Thymus (tissue), 11 donors: ENCODE measurements at regions not wholly inside any gene's neighbourhood (a gene's known extent, or its start where the extent isn't known, plus 50 kb on each side); places are given as distances from the start of the nearest gene placed in this dataset.

Experiments used
- DNase-seq, 9 donors: peaks; one replicate each; pipeline ENCODE4 v3.0.0-alpha.2; 2013; ENCODE audit warnings: low spot score in 9 of 9, low read depth in 6 of 9, missing footprints in 1 of 9
- H3K27ac ChIP-seq, 2 donors: one replicate each; pipeline ENCODE4 v1.5.1; 2013; ENCODE audit warnings: control low read depth in 1 of 2, low read depth in 1 of 2, low read length in 1 of 2, mild to moderate bottlenecking in 1 of 2, moderate library complexity in 1 of 2
- H3K27me3 ChIP-seq, 2 donors: one replicate each; pipeline ENCODE4 v1.5.1; 2013; ENCODE audit warnings: low read length in 1 of 2; ENCODE audit not compliant: control insufficient read depth in 2 of 2, insufficient read depth in 1 of 2
- H3K36me3 ChIP-seq, 2 donors: one replicate each; pipeline ENCODE4 v1.5.1; 2013; ENCODE audit warnings: low read length in 1 of 2, mild to moderate bottlenecking in 1 of 2, moderate library complexity in 1 of 2; ENCODE audit not compliant: control insufficient read depth in 2 of 2, insufficient read depth in 2 of 2
- H3K4me1 ChIP-seq, 2 donors: one replicate each; pipeline ENCODE4 v1.5.1; 2013; ENCODE audit warnings: low read length in 2 of 2; ENCODE audit not compliant: control insufficient read depth in 2 of 2, insufficient read depth in 2 of 2
- H3K4me3 ChIP-seq, 2 donors: one replicate each; pipeline ENCODE4 v1.5.1; 2013; ENCODE audit warnings: low read length in 2 of 2, control low read depth in 1 of 2, mild to moderate bottlenecking in 1 of 2
- H3K9me3 ChIP-seq, 2 donors: one replicate each; pipeline ENCODE4 v1.5.1; 2013; ENCODE audit warnings: low read length in 1 of 2, mild to moderate bottlenecking in 1 of 2; ENCODE audit not compliant: control insufficient read depth in 2 of 2, insufficient read depth in 1 of 2
- WGBS: extraction: QIAGEN DNeasy Blood & Tissue Kit; methylation state at CpG from one replicate; pipeline ENCODE4 v1.1.7; 2013; 5-methylcytosine and 5-hydroxymethylcytosine counted together
- donor health status: healthy.

DNA sequence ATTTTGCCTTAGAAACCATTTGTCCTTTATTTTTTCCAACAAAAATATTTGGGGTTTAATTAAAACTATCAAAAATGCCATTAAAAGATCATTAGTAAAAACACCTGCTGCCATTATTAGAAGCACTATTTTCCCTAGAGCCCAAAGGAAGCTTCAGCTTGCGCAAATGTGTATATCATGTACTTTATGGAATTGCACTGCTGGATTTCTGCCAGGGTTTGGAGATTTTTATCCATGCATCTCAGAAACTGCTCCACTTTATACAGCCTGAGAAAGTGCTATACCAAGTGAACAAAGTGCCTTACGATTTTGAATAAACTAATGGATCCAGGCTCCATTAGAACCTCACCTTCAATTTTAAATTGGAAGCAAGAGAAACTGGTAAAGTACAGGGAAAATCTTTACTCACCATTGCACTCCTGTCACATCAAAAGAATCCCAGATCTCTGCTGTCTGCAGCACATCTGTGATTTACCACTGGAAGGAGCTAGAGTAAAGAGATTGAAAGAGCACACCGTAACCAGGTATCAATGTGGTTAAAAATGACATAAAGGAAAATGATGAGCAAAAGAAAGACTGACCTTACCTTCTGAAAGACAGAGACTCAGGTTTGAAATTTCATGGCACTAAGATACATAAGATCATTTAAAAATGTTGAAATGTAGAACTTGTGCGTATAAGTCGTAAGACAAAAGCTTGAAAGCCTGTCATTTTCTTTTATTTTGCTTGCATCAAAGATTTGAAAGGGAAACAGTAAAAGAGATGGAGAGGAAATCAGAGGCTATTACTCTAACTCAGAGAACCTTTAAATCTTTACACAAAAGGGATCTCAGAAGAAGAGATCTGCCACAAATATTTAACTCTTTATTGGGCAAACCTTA lies 678.1 kb upstream of the GOT2 start:
- Histone ChIP-seq H3K27me3 (no peaks in the 10 kb centered on the region), H3K4me3 (no peak overlapping the region), H3K4me1 (no peaks in the 10 kb centered on the region), H3K36me3 (no peaks in the 10 kb centered on the region), H3K27ac (no peak overlapping the region), H3K9me3 (no peaks in the 10 kb centered on the region)
- DNase-seq, result no peak
- 78% methylated on average over 5 of the region's 5 CpGs for WGBS

DNA sequence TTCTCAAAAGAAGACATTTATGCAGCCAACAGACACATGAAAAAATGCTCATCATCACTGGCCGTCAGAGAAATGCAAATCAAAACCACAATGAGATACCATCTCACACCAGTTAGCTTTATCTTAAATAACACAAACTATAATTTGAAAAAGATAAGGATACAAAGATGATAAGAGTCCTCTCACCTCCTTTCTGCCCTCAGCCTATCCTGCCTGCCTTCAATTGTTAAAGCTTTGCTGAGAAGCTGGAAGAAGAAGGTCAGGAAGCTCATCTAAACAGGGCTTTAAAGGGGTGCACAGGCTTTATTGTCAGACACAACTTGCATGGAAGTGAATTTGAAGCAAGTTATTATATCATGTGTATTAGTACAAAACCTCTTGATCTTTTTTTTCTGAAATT lies 676.3 kb upstream of the GOT2 start:
- Histone ChIP-seq H3K36me3 (no peaks in the 10 kb centered on the region), H3K27me3 (no peaks in the 10 kb centered on the region), H3K27ac (no peak overlapping the region), H3K9me3 (no peaks in the 10 kb centered on the region), H3K4me1 (no peaks in the 10 kb centered on the region), H3K4me3 (no peak overlapping the region)
- 26% methylated on average over 1 of the region's 1 CpG for WGBS
- no peak for DNase-seq

DNA sequence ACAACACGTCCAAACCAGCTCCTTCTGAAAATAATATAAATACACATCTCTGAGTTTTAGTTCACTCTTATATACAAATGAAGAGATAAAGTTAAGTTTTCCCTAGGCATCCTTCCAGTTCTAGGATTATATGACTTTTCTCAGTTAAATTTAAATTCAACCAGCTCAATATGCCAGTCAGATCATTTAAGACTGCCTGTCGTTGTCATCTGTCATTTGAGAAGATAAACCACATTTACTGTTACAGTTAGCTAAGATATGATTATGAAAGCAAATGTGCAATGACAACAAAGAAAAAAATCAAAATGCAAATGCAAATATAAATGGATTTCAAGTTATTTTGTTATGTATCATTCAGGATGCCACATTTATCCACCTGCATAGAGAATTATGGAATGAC lies 671.7 kb upstream of the GOT2 start:
- no peaks in the 10 kb centered on the region for H3K9me3 ChIP-seq
- no peaks in the 10 kb centered on the region for H3K27me3 ChIP-seq
- no peaks in the 10 kb centered on the region for H3K36me3 ChIP-seq
- H3K27ac ChIP-seq, result no peak overlapping the region
- DNase-seq, result no peak
- no peak overlapping the region for H3K4me3 ChIP-seq
- no peaks in the 10 kb centered on the region for H3K4me1 ChIP-seq
- 92% methylated on average over 2 of the region's 2 CpGs for WGBS

DNA sequence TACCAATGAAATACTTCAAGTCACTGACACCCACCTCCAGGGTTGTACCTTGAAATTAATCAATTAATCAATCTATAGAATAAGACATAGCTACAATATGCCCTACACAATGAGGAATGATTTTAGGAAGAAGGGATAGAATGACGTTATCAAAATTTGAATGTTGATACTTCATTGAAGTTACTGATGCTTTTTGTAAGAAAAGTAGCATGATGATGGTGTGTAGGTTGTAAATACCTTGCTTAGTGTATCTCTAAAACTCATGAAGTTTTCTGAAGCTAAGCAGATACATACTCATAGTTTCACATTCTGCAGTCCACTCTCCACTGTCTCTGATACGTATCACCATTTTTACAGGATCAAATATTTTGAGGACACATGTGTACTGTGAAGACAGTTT lies 670.4 kb upstream of the GOT2 start:
- Histone ChIP-seq H3K36me3 (no peaks in the 10 kb centered on the region), H3K9me3 (no peaks in the 10 kb centered on the region), H3K27ac (no peak overlapping the region), H3K4me3 (no peak overlapping the region), H3K4me1 (no peaks in the 10 kb centered on the region), H3K27me3 (no peaks in the 10 kb centered on the region)
- no peak for DNase-seq
- 93% methylated on average over 2 of the region's 2 CpGs for WGBS

DNA sequence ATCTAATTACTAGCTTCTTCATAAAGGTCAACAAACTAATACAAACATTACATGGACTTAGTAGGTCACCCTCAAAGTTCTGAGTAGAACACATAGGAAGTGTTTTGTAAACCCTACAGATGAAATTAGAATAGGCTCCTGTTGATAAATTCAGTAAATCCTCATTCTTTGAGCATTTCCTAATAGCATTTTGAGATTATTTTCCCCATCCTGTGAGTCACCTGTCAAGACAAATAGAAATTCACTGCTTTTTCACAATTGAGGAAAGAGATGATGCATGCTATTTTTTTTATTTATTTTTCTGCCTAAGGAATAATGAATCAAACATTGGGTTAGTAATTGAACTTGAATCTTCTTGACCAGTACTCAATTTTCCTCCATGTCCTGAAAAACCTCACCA lies 666.7 kb upstream of the GOT2 start:
- Histone ChIP-seq H3K4me3 (no peak overlapping the region), H3K36me3 (no peaks in the 10 kb centered on the region)
- no peak for DNase-seq

DNA sequence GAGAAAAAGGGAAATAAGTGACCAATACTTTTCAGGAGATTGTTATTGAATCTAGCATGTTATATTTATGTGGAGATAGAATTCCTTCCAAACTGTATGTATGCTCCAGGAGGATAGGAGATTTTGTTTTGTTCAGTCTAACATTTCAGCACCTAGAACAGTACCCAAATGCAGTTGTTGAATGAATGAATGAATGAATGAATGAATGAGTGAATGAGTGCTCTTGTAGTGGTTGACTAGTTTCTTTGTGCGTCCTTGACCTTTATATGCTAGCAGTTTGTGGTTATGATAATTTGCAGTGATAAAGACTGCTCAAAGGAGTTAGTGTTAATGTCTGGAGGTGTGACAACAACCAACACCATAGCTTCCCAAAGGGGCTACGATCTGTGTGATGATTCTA lies 663.5 kb upstream of the GOT2 start:
- Histone ChIP-seq H3K36me3 (no peaks in the 10 kb centered on the region), H3K4me3 (no peak overlapping the region), H3K27me3 (no peaks in the 10 kb centered on the region), H3K4me1 (no peaks in the 10 kb centered on the region), H3K9me3 (no peaks in the 10 kb centered on the region), H3K27ac (no peak overlapping the region)
- DNase-seq, result no peak
- 86% methylated on average over 2 of the region's 2 CpGs for WGBS

More for the DNA sequence above, 666.7 kb upstream of the GOT2 start:
- Histone ChIP-seq H3K4me1 (no peaks in the 10 kb centered on the region), H3K27ac (no peak overlapping the region), H3K9me3 (no peaks in the 10 kb centered on the region), H3K27me3 (no peaks in the 10 kb centered on the region)

DNA sequence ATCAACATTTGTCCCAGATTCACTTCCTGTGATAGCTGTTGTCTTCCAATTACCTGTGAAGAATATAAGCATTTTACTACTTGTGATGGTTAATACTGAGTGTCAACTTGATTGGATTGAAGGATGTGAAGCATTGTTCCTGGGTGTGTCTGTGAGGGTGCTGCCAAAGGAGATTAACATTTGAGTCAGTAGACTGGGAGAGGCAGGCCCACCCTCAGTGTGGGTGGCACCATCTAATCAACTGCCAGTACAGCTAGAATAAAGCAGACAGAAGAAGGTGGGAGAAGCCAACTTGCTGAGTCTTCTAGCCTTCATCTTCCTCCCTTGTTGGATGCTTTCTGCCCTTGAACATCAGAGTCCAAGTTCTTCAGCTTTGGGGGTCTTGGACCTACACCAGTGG lies 660.4 kb upstream of the GOT2 start:
- H3K27me3 ChIP-seq, result no peaks in the 10 kb centered on the region
- no peaks in the 10 kb centered on the region for H3K4me1 ChIP-seq
- no peak for DNase-seq
- H3K4me3 ChIP-seq, result no peak overlapping the region
- no peak overlapping the region for H3K27ac ChIP-seq
- H3K9me3 ChIP-seq, result no peaks in the 10 kb centered on the region
- no peaks in the 10 kb centered on the region for H3K36me3 ChIP-seq

DNA sequence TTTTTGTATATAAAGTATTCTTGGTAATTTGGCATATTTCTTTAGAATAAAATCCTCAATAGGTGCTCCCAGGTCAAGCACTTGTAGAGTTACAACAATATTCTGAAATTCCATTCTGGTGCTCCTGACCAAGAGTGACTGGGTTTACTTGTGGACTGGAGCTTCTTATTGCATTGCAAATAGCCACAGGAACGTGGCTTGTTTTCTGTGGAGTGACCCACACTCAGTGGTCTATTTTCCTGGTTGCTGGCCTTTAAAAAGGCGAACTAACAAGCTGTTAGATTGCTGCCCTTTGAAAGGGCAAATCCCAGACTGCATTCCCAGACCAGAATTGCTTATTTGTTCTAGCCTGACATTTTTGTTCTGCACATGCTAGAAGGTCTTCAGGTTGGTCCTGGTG lies 658.8 kb upstream of the GOT2 start:
- no peak overlapping the region for H3K4me3 ChIP-seq
- no peaks in the 10 kb centered on the region for H3K4me1 ChIP-seq
- H3K36me3 ChIP-seq, result no peaks in the 10 kb centered on the region
- no peak overlapping the region for H3K27ac ChIP-seq
- no peak for DNase-seq
- 87% methylated on average over 2 of the region's 2 CpGs for WGBS
- H3K27me3 ChIP-seq, result no peaks in the 10 kb centered on the region
- H3K9me3 ChIP-seq, result no peaks in the 10 kb centered on the region

DNA sequence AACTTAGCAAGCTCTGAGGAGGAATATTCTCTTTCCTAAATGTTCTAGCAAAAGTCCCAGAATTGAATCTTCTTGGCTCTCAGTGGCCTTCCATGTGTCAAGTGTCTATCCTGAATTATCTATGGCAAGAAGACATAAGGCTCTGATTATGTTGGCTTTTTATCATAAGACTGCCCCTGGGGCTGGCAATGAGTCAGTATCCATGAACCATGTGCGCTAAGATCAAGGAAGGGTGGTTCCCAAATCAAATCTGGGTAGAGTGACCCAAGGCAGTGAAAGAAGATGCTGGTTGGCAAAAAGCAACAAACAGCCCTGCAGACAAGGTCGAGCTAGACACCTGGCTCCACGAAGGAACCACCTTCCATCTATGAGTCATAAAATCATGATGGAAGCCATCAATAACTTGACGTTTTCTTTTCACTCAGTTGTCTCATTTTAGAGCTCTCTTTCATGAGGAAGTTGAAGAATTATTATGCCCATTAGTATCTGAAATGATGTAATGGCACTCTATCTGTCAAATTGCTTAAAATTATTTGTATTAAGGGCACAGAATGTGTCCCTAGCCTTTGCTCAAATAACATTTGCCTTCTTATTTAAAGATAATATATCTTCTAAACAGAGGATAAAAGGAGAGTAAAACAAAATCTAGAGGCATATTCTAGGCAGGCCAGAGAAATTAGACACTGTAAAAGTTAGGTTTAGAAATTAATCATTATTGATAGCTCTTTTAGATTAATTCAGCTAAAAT lies 657.7 kb upstream of the GOT2 start:
- WGBS, result 87% methylated on average over 4 of the region's 4 CpGs
- Histone ChIP-seq H3K9me3 (no peaks in the 10 kb centered on the region), H3K27ac (no peak overlapping the region), H3K4me3 (no peak overlapping the region), H3K36me3 (no peaks in the 10 kb centered on the region), H3K27me3 (no peaks in the 10 kb centered on the region), H3K4me1 (no peaks in the 10 kb centered on the region)
- no peak for DNase-seq
